Adrenal gland (tissue), 5 donors: ENCODE measurements at regions not wholly inside any gene's neighbourhood (a gene's known extent, or its start where the extent isn't known, plus 50 kb on each side); places are given as distances from the start of the nearest gene placed in this dataset.

ENCODE experiments used
- CTCF ChIP-seq, 6 experiments: fragments of 450-650 bp in 4 of 6; fragments of 200-600 bp in 2 of 6; sonication (generic) in 1 of 6; IDR thresholded peaks; 1 replicate in 5 of 6; 2 replicates in 1 of 6; pipeline versions ENCODE4 v1.5.1 to v1.8.0; 2016 to 2021; ENCODE audit warnings: antibody characterized with exemption in 6 of 6, mild to moderate bottlenecking in 2 of 6, moderate library complexity in 1 of 6
- POLR2A ChIP-seq, 2 donors: fragments of 450-650 bp; IDR thresholded peaks; one replicate each; pipeline ENCODE4 v1.6.1; 2017; ENCODE audit warnings: antibody characterized with exemption in 2 of 2, mild to moderate bottlenecking in 2 of 2, moderate library complexity in 1 of 2
- donor health status: DM: no; HTN: no; CAD: no.

- TF ChIP-seq CTCF (IDR thresholded peaks at IDR 0.05), result no peak
- TF ChIP-seq POLR2A (IDR thresholded peaks at IDR 0.05), result no peak
Measured at GRCh38 chr4:54561940-54562339, 95.8 kb upstream of the KIT start.
